Osteoblast (primary cell): ENCODE measurements at regions not wholly inside any gene's neighbourhood (a gene's known extent, or its start where the extent isn't known, plus 50 kb on each side); places are given as distances from the start of the nearest gene placed in this dataset.

Experiments
- DNase-seq: peaks from one replicate; pipeline ENCODE4 v3.0.0; 2011; ENCODE audit warnings: low spot score, mixed read lengths; ENCODE audit not compliant: insufficient read length; ENCODE audit errors: missing footprints
- H2AFZ ChIP-seq: 2 replicates; pipeline ENCODE4 v1.6.0; 2011; ENCODE audit warnings: mild to moderate bottlenecking, low read length
- H3K27ac ChIP-seq: 2 replicates; pipeline ENCODE4 v1.5.1; 2011; ENCODE audit warnings: mild to moderate bottlenecking, low read depth, low read length, moderate library complexity
- H3K27me3 ChIP-seq: 2 replicates; pipeline ENCODE4 v1.6.0; 2012; ENCODE audit warnings: mild to moderate bottlenecking, control low read depth, inconsistent platforms, low read length, moderate library complexity; ENCODE audit not compliant: insufficient read depth
- H3K36me3 ChIP-seq: 2 replicates; pipeline ENCODE4 v1.5.1; 2011; ENCODE audit warnings: mild to moderate bottlenecking, low read length, control low read depth, moderate library complexity; ENCODE audit not compliant: insufficient read depth
- H3K4me1 ChIP-seq: 2 replicates; pipeline ENCODE4 v1.5.1; 2011; ENCODE audit warnings: mild to moderate bottlenecking, low read length, control low read depth, moderate library complexity; ENCODE audit not compliant: insufficient read depth
- H3K4me2 ChIP-seq: 2 replicates; pipeline ENCODE4 v1.6.0; 2011; ENCODE audit warnings: mild to moderate bottlenecking, low read length; ENCODE audit not compliant: insufficient read depth
- H3K4me3 ChIP-seq: fragments of 200-600 bp; sonication (generic); 3 replicates; pipeline ENCODE4 v1.5.1; 2012; ENCODE audit warnings: mild to moderate bottlenecking, low read length, inconsistent platforms; ENCODE audit not compliant: insufficient read depth
- H3K79me2 ChIP-seq: 2 replicates; pipeline ENCODE4 v1.6.0; 2012; ENCODE audit warnings: mild to moderate bottlenecking, low read length, control low read depth, inconsistent platforms; ENCODE audit not compliant: insufficient read depth
- H3K9me3 ChIP-seq: 2 replicates; pipeline ENCODE4 v1.5.1; 2011; ENCODE audit warnings: low read depth, low read length, control low read depth
- H4K20me1 ChIP-seq: 2 replicates; pipeline ENCODE4 v1.6.0; 2012; ENCODE audit warnings: mild to moderate bottlenecking, low read length, control low read depth; ENCODE audit not compliant: insufficient read depth
- TF ChIP-seq, protein P1 (sequence below): IDR thresholded peaks from 2 replicates; pipeline ENCODE4 v1.5.1; 2011; ENCODE audit warnings: mild to moderate bottlenecking, low read depth, low read length, moderate library complexity; ENCODE audit errors: extremely low read depth

DNA sequence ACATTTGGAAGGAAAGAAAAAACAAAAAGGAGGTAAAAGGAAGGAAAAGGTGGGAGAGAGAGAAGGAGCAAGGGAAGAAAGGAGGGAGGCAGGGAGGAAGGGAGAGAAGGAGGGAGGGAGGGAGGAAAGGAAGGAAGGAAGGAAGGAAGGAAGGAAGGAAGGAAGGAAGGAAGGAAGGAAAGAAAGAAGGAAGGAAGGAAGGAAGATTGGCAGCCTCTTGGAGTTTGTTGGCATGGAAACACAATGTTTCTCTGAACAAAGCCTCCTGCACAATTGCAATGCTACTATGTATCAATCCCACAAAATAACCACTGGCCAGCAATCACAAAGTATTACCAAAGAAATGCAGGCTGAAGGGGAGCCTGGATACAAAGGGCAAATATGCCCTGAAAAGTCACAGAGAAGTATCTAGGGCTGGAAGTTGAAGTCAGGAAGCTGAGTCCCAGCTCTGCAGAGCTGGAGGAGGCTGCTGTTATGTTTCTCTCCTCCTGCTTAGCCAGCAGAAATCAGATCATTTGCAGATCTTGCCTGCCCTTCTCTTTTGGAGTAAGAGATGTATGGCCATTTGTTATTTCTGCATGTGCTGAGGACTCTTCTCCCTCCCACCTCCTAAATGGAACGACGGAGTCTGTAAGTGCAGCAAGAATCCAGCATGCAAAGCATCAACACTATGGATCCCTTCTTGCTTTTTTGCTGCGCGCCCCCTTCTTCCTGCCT, 195.9 kb upstream of the LDB2 start:
- DNase-seq, result no peak
- H3K79me2 ChIP-seq, result no peaks in the 10 kb centered on the region
- H3K4me2 ChIP-seq, result peak overlapping the region; percentile 30
- no peaks in the 10 kb centered on the region for H3K36me3 ChIP-seq
- no peak overlapping the region for H3K4me3 ChIP-seq
- peak overlapping the region; percentile 27 for H2AFZ ChIP-seq
- H3K27ac ChIP-seq, result peak overlapping the region; percentile 17
- TF ChIP-seq, protein P1, sequence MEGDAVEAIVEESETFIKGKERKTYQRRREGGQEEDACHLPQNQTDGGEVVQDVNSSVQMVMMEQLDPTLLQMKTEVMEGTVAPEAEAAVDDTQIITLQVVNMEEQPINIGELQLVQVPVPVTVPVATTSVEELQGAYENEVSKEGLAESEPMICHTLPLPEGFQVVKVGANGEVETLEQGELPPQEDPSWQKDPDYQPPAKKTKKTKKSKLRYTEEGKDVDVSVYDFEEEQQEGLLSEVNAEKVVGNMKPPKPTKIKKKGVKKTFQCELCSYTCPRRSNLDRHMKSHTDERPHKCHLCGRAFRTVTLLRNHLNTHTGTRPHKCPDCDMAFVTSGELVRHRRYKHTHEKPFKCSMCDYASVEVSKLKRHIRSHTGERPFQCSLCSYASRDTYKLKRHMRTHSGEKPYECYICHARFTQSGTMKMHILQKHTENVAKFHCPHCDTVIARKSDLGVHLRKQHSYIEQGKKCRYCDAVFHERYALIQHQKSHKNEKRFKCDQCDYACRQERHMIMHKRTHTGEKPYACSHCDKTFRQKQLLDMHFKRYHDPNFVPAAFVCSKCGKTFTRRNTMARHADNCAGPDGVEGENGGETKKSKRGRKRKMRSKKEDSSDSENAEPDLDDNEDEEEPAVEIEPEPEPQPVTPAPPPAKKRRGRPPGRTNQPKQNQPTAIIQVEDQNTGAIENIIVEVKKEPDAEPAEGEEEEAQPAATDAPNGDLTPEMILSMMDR, result no peak
- peaks cover 14% of the 10 kb centered on the region for H3K4me1 ChIP-seq
- no peaks in the 10 kb centered on the region for H3K9me3 ChIP-seq
- H3K27me3 ChIP-seq, result no peaks in the 10 kb centered on the region
- H4K20me1 ChIP-seq, result no peaks in the 10 kb centered on the region

DNA sequence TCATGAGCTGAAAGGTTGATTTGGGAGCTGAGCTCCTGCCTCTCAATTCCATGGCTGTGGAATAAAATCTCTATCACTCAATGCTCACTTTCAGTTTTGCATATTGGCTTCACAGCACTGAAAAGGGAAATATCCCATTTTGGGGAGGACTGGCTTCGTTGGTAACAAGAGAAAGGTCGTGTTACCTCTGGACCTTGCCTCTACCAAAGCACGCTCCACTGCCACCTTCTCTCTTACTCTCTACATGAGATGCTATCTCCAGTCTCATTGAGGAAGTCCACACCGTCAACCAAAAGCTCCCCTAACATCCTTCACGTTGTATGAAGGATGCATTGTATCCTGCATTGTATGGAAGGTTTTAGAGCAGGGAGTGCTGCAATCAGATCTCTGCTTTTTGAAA, 195.0 kb upstream of the LDB2 start:
- TF ChIP-seq, protein P1, result no peak
- Histone ChIP-seq H3K27me3 (no peaks in the 10 kb centered on the region), H3K4me1 (peaks cover 14% of the 10 kb centered on the region), H3K79me2 (no peaks in the 10 kb centered on the region), H3K4me2 (no peak overlapping the region), H2AFZ (peak overlapping the region; percentile 64), H4K20me1 (no peaks in the 10 kb centered on the region), H3K27ac (no peak overlapping the region), H3K4me3 (no peak overlapping the region), H3K9me3 (no peaks in the 10 kb centered on the region), H3K36me3 (no peaks in the 10 kb centered on the region)
- no peak for DNase-seq

DNA sequence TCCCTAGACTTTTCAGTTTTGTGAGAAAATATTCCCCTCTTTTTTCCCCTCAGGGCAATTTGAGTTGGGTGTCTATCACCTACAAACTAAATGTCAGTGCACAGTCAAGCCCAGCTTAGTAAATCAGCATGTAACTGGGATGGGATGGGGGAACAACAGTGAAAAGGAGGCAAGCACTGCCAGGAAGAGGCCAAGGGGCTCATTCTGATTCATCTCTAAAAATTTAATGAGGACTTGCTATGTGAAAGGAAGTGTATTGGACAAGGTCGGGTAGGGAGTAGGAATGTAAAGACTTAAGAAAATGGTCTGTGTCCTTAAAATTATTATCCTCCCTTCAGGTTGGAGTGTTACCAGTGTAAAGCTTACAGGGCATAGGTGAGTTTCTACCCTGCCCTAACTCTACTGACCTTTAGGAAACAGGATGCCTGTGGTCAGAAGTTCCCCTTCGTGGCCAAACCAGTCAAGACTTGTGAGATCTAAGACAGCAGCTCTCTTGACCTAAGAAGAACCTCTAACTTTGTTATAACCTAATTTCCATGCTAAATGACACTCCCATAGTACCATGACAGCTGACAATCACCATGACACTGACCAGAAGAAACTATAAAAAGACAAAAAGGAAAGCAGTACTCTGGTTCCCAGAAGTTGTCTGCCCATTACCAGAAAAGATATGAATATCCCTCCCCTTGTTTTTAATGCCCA, 194.4 kb upstream of the LDB2 start:
- TF ChIP-seq, protein P1, result no peak
- H3K4me3 ChIP-seq, result no peak overlapping the region
- no peaks in the 10 kb centered on the region for H3K9me3 ChIP-seq
- H3K27ac ChIP-seq, result no peak overlapping the region
- H3K79me2 ChIP-seq, result no peaks in the 10 kb centered on the region
- no peaks in the 10 kb centered on the region for H4K20me1 ChIP-seq
- DNase-seq, result no peak
- peaks cover 14% of the 10 kb centered on the region for H3K4me1 ChIP-seq
- H3K27me3 ChIP-seq, result no peaks in the 10 kb centered on the region
- peak overlapping the region; percentile 64 for H2AFZ ChIP-seq
- H3K4me2 ChIP-seq, result no peak overlapping the region
- no peaks in the 10 kb centered on the region for H3K36me3 ChIP-seq

DNA sequence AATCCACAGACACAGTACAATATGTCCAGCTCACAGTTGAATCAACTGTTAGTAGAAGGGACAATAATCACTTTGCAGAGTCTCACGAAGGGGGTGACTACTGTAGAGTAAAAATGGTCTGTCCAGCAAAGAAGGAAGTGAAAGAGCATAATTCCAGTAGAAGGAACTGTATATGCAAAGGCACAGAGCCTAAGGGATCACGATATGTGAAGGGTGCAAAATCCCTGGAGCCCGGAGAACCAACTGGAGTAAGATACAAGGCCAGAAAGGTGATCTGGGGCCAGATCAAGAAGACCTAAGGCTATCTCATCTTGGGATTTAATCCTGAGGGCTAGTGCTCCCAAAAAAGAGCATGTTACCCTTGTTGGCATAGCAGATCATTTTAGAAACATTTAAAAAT, 192.7 kb upstream of the LDB2 start:
- no peaks in the 10 kb centered on the region for H4K20me1 ChIP-seq
- TF ChIP-seq, protein P1, result no peak
- no peak for DNase-seq
- no peak overlapping the region for H3K27ac ChIP-seq
- no peak overlapping the region for H2AFZ ChIP-seq
- peaks cover 14% of the 10 kb centered on the region for H3K4me1 ChIP-seq
- no peak overlapping the region for H3K4me2 ChIP-seq
- H3K9me3 ChIP-seq, result no peaks in the 10 kb centered on the region
- H3K36me3 ChIP-seq, result no peaks in the 10 kb centered on the region
- H3K27me3 ChIP-seq, result no peaks in the 10 kb centered on the region
- no peaks in the 10 kb centered on the region for H3K79me2 ChIP-seq
- H3K4me3 ChIP-seq, result no peak overlapping the region
